ENCODE measurements at regions not wholly inside any gene's neighbourhood (a gene's known extent, or its start where the extent isn't known, plus 50 kb on each side); places are given as distances from the start of the nearest gene placed in this dataset.

DNA sequence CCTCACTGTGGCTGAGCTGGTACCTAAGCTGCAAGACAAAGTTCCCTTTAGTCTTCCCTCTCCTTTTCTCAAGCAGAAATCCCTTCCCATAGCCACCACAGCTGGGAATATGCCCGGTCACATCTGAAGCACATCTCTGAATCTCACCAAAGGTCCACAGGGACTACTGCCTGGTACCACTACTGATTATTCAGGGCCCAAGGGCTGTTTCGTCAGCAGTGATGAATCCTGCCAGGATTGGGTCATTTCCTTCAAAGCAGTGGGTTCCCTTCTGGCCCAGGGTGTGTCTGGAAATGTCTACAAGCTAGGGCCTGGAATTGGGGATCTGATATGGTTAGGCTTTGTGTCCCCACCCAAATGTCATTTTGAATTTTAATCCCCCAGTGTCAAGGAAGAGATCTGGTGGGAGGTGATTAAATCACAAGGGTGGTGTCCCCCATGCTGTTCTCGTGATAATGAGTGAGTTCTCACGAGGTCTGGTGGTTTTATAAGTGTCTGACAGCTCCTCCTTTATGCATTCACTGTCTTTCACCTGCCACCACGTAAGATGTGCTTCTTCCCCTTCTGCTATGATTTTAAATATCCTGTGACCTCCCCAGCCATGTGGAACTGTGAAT lies 83.2 kb upstream of the FST start:
- H3K4me3 Mint-ChIP-seq: no peak overlapping the region
- peaks cover 7 to 20% of the 10 kb centered on the region in 2 donors for H3K27me3 Mint-ChIP-seq
- no peak overlapping the region for H3K27ac Mint-ChIP-seq
- 60% methylated on average over 2 of the region's 5 CpGs for WGBS (ENCODE audit: insufficient coverage)
- no peaks in the 10 kb centered on the region for H3K4me1 Mint-ChIP-seq
- Histone ChIP-seq H3K4me1 (ENCODE audit: control insufficient read depth in 1 of 2, extremely low read depth in 1 of 2, insufficient read depth in 2 of 2, low read length in 2 of 2) (no peaks in the 10 kb centered on the region), H3K9me3 (no peaks in the 10 kb centered on the region), H3K4me3 (ENCODE audit: control insufficient read depth in 1 of 2, extremely low read depth in 1 of 2, low read length in 1 of 2) (no peak overlapping the region), H3K27ac (ENCODE audit: low read length) (no peak overlapping the region), H3K36me3 (ENCODE audit: control insufficient read depth in 2 of 2, extremely low read depth in 1 of 2, insufficient read depth in 1 of 2, low read length in 1 of 2) (no peaks in the 10 kb centered on the region), H3K27me3 (replicated peaks in 1 of 2; ENCODE audit: control insufficient read depth in 2 of 2, extremely low read depth in 1 of 2, insufficient read depth in 2 of 2, low read length in 1 of 2) (peaks cover 0 to 2% of the 10 kb centered on the region in 2 experiments)
- DNase-seq (no peak), ATAC-seq (replicated peaks in 1 of 4) (no peak)
- CTCF ChIA-PET: no interaction called here
- H3K9me3 Mint-ChIP-seq: no peaks in the 10 kb centered on the region
- POLR2A ChIA-PET: no interaction called here
- no peaks in the 10 kb centered on the region for H3K36me3 Mint-ChIP-seq

DNA sequence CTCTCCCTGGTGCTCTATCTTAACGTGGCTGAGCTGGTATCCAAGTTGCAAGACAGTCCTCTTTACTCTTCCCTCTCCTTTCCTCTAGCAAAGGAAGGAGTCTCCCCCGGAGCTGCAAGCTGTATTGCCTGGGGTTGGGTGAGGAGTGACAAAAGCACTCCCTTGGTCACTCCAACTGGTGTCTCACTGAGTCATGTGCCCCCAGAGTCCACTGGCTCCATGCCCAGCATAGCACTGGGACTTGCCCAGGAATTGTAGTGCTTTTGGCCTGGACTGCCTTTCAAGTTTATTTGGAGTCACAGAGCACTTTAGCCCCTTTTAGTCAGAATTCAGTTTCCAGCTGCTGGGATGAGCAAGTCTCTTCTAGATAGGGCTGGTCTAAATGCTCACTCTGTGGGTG lies 82.6 kb upstream of the FST start:
- ATAC-seq (replicated peaks in 1 of 4) (no peak), DNase-seq (no peak)
- Histone ChIP-seq H3K4me1 (ENCODE audit: control insufficient read depth in 1 of 2, extremely low read depth in 1 of 2, insufficient read depth in 2 of 2, low read length in 2 of 2) (no peaks in the 10 kb centered on the region), H3K4me3 (ENCODE audit: control insufficient read depth in 1 of 2, extremely low read depth in 1 of 2, low read length in 1 of 2) (no peak overlapping the region), H3K9me3 (no peaks in the 10 kb centered on the region), H3K36me3 (ENCODE audit: control insufficient read depth in 2 of 2, extremely low read depth in 1 of 2, insufficient read depth in 1 of 2, low read length in 1 of 2) (no peaks in the 10 kb centered on the region), H3K27ac (ENCODE audit: low read length) (no peak overlapping the region), H3K27me3 (replicated peaks in 1 of 2; ENCODE audit: control insufficient read depth in 2 of 2, extremely low read depth in 1 of 2, insufficient read depth in 2 of 2, low read length in 1 of 2) (peaks cover 0 to 2% of the 10 kb centered on the region in 2 experiments)
- Mint-ChIP-seq H3K4me1 (no peaks in the 10 kb centered on the region), H3K27me3 (peaks cover 7 to 21% of the 10 kb centered on the region in 2 donors), H3K9me3 (no peaks in the 10 kb centered on the region), H3K4me3 (no peak overlapping the region), H3K36me3 (no peaks in the 10 kb centered on the region), H3K27ac (no peak overlapping the region)
- POLR2A ChIA-PET: no interaction called here
- no CpG with 5 or more reads among the region's 2 CpGs for WGBS (ENCODE audit: insufficient coverage)
- CTCF ChIA-PET: no interaction called here

DNA sequence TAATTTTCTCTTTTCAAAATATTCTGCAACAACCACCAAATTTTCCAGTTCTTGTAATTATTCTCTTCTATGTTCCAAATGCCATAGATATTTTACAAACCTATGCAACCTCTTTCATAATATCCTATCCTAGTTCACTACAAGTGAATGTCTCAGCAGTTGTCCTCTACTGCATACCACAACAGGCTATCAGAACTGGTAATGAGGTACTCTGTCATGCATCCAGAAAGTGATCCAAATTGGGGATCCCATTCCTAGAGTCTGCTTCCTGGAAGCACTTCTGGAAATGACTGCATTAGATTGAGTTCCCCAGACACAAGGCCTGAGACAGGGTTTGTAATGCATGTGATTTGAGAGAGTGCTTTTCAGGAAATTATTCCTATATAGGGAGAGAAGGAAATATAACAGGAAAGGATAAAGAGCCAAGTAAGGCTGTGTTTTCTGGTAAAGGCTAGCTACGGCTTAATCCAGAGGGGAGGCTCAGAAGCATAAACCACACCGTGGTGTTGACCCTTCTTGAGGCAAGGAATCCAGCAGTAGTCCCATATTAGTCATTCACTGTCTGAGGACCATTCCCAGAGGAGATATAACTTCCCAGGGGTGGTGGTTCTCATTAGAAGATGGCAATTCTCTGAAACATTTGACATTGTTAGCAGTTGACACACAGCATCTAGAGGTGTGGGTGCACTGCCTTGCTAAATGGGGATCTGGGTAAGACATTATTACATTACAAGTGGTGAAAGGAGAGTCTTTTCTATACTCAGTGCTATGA lies 80.3 kb upstream of the FST start:
- 73% methylated on average over 2 of the region's 2 CpGs for WGBS (ENCODE audit: insufficient coverage)
- ATAC-seq (replicated peaks in 1 of 4) (no peak), DNase-seq (no peak)
- H3K36me3 ChIP-seq (ENCODE audit: control insufficient read depth in 2 of 2, extremely low read depth in 1 of 2, insufficient read depth in 1 of 2, low read length in 1 of 2): no peaks in the 10 kb centered on the region
- H3K27ac ChIP-seq (ENCODE audit: low read length): no peak overlapping the region
- Mint-ChIP-seq H3K4me3 (no peak overlapping the region), H3K27ac (no peak overlapping the region), H3K27me3 (peaks cover 7 to 21% of the 10 kb centered on the region in 2 donors), H3K4me1 (no peaks in the 10 kb centered on the region), H3K9me3 (no peaks in the 10 kb centered on the region), H3K36me3 (no peaks in the 10 kb centered on the region)
- ChIA-PET CTCF (no interaction called here), POLR2A (no interaction called here)
- H3K4me3 ChIP-seq (ENCODE audit: control insufficient read depth in 1 of 2, extremely low read depth in 1 of 2, low read length in 1 of 2): no peak overlapping the region
- H3K27me3 ChIP-seq (replicated peaks in 1 of 2; ENCODE audit: control insufficient read depth in 2 of 2, extremely low read depth in 1 of 2, insufficient read depth in 2 of 2, low read length in 1 of 2): peaks cover 0 to 2% of the 10 kb centered on the region in 2 experiments
- H3K4me1 ChIP-seq (ENCODE audit: control insufficient read depth in 1 of 2, extremely low read depth in 1 of 2, insufficient read depth in 2 of 2, low read length in 2 of 2): no peaks in the 10 kb centered on the region
- no peaks in the 10 kb centered on the region for H3K9me3 ChIP-seq

DNA sequence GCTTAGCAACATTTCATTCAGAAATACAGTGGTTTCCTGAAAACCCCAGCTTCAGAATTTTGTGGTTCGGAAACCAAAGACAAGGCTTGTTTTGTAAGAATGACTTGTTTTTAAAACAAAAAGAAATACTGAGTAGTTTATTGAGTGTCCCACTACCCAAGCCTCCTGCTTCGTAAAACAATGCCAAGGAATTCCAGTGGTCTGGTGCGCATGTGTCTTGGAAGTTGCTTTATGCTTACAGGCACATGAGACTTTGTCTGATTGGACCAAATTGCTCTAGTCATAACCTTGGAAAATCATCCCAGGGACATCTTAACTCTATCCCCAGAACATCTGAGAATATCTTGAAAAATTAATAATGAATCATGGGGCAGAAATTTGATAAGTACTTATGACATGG lies 77.1 kb upstream of the FST start:
- Mint-ChIP-seq H3K9me3 (no peaks in the 10 kb centered on the region), H3K36me3 (no peaks in the 10 kb centered on the region), H3K4me1 (no peaks in the 10 kb centered on the region), H3K4me3 (no peak overlapping the region), H3K27ac (no peak overlapping the region), H3K27me3 (peaks cover 2 to 16% of the 10 kb centered on the region in 2 donors)
- no peak overlapping the region for H3K27ac ChIP-seq (ENCODE audit: low read length)
- POLR2A ChIA-PET: no interaction called here
- H3K27me3 ChIP-seq (replicated peaks in 1 of 2; ENCODE audit: control insufficient read depth in 2 of 2, extremely low read depth in 1 of 2, insufficient read depth in 2 of 2, low read length in 1 of 2): no peaks in the 10 kb centered on the region
- no peak for ATAC-seq (replicated peaks in 1 of 4)
- no peaks in the 10 kb centered on the region for H3K36me3 ChIP-seq (ENCODE audit: control insufficient read depth in 2 of 2, extremely low read depth in 1 of 2, insufficient read depth in 1 of 2, low read length in 1 of 2)
- no peaks in the 10 kb centered on the region for H3K4me1 ChIP-seq (ENCODE audit: control insufficient read depth in 1 of 2, extremely low read depth in 1 of 2, insufficient read depth in 2 of 2, low read length in 2 of 2)
- DNase-seq: no peak
- CTCF ChIA-PET: no interaction called here
- no peak overlapping the region for H3K4me3 ChIP-seq (ENCODE audit: control insufficient read depth in 1 of 2, extremely low read depth in 1 of 2, low read length in 1 of 2)
- no peaks in the 10 kb centered on the region for H3K9me3 ChIP-seq
- WGBS (ENCODE audit: insufficient coverage): no CpG with 5 or more reads among the region's 3 CpGs

DNA sequence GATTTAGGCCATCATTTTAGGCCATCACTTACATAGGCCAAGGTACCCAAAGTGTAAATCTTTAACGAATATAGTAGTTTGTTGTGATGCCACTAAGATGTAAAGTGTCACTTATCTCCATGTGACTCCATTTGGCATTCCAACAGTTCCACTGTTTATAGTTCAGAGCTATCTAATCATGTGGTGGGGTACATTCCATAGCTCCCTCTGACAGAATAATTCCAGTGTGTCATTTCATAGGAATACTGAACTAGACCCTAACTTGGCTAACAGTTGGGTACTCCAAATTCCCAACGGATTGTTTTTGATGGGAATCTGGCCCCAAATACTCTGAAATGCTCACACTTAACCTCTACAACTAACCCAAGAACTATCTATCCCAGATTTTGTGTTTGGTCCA lies 76.7 kb upstream of the FST start:
- ChIA-PET POLR2A (no interaction called here), CTCF (no interaction called here)
- ATAC-seq (replicated peaks in 1 of 4): no peak
- Histone ChIP-seq H3K27ac (ENCODE audit: low read length) (no peak overlapping the region), H3K27me3 (replicated peaks in 1 of 2; ENCODE audit: control insufficient read depth in 2 of 2, extremely low read depth in 1 of 2, insufficient read depth in 2 of 2, low read length in 1 of 2) (no peaks in the 10 kb centered on the region), H3K36me3 (ENCODE audit: control insufficient read depth in 2 of 2, extremely low read depth in 1 of 2, insufficient read depth in 1 of 2, low read length in 1 of 2) (no peaks in the 10 kb centered on the region), H3K9me3 (no peaks in the 10 kb centered on the region), H3K4me1 (ENCODE audit: control insufficient read depth in 1 of 2, extremely low read depth in 1 of 2, insufficient read depth in 2 of 2, low read length in 2 of 2) (no peaks in the 10 kb centered on the region), H3K4me3 (ENCODE audit: control insufficient read depth in 1 of 2, extremely low read depth in 1 of 2, low read length in 1 of 2) (no peak overlapping the region)
- no peaks in the 10 kb centered on the region for H3K4me1 Mint-ChIP-seq
- peaks cover 2 to 13% of the 10 kb centered on the region in 2 donors for H3K27me3 Mint-ChIP-seq
- H3K4me3 Mint-ChIP-seq: no peak overlapping the region
- WGBS (ENCODE audit: insufficient coverage): no CpG with 5 or more reads among the region's 2 CpGs
- H3K36me3 Mint-ChIP-seq: no peaks in the 10 kb centered on the region
- DNase-seq: no peak
- H3K9me3 Mint-ChIP-seq: no peaks in the 10 kb centered on the region
- H3K27ac Mint-ChIP-seq: no peak overlapping the region

DNA sequence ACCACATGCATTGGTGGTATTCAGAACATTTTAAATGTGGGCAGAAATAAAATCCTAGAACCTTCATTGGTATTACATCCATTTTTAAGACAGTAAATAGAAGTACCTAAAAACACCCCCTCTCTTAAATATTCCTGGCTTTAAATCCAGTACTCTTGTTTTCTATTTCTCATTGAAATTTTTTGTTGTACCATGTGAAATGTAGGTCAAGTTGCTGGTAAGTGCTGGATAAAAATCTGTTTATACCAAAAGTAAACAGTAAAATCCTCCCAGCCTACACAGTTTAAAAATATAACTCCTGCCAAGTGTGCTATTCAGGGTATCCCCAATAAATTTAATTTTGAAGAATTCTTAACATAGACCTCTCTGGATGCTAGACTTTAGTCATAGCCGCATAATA lies 75.0 kb upstream of the FST start:
- H3K27me3 ChIP-seq (replicated peaks in 1 of 2; ENCODE audit: control insufficient read depth in 2 of 2, extremely low read depth in 1 of 2, insufficient read depth in 2 of 2, low read length in 1 of 2): no peaks in the 10 kb centered on the region

More for the DNA sequence above, 75.0 kb upstream of the FST start:
- POLR2A ChIA-PET: no interaction called here
- Histone ChIP-seq H3K4me3 (ENCODE audit: control insufficient read depth in 1 of 2, extremely low read depth in 1 of 2, low read length in 1 of 2) (no peak overlapping the region), H3K4me1 (ENCODE audit: control insufficient read depth in 1 of 2, extremely low read depth in 1 of 2, insufficient read depth in 2 of 2, low read length in 2 of 2) (no peaks in the 10 kb centered on the region), H3K36me3 (ENCODE audit: control insufficient read depth in 2 of 2, extremely low read depth in 1 of 2, insufficient read depth in 1 of 2, low read length in 1 of 2) (no peaks in the 10 kb centered on the region), H3K9me3 (no peaks in the 10 kb centered on the region), H3K27ac (ENCODE audit: low read length) (no peak overlapping the region)
- Mint-ChIP-seq H3K27ac (no peak overlapping the region), H3K4me1 (no peaks in the 10 kb centered on the region), H3K4me3 (no peak overlapping the region), H3K27me3 (peaks cover 0 to 8% of the 10 kb centered on the region in 2 donors), H3K9me3 (peaks cover 0 to 1% (median under 1%) of the 10 kb centered on the region in 3 donors), H3K36me3 (no peaks in the 10 kb centered on the region)
- ATAC-seq (replicated peaks in 1 of 4): no peak
- WGBS (ENCODE audit: insufficient coverage): no CpG with 5 or more reads among the region's 1 CpG
- no peak for DNase-seq
- CTCF ChIA-PET: no interaction called here

Data from T-cell (primary cell).